BJ (cell line): ENCODE measurements at regions not wholly inside any gene's neighbourhood (a gene's known extent, or its start where the extent isn't known, plus 50 kb on each side); places are given as distances from the start of the nearest gene placed in this dataset.

Source experiments
- CTCF ChIA-PET: fragments of 350-600 bp; formaldehyde crosslinking; extraction: SDS; loops from one replicate; lab custom pipeline; 2021; ENCODE audit warnings: antibody characterized with exemption, inconsistent platforms; lab: Yijun Ruan, JAX
- POLR2A ChIA-PET: fragments of 300-600 bp; sonication (Branson Sonifier 250); formaldehyde crosslinking; extraction: SDS; loops from one replicate; lab custom pipeline; 2021; ENCODE audit warnings: antibody characterized with exemption; lab: Charles Lee
- DNase-seq: peaks from one replicate; pipeline ENCODE4 v3.0.0-alpha.2; 2011; ENCODE audit warnings: low read depth
- H3K27me3 ChIP-seq: 2 replicates; pipeline ENCODE4 v1.6.0; 2011; ENCODE audit warnings: low read length; ENCODE audit not compliant: control insufficient read depth, insufficient read depth
- H3K36me3 ChIP-seq: 2 replicates; pipeline ENCODE4 v1.5.1; 2011; ENCODE audit warnings: low read length; ENCODE audit not compliant: control insufficient read depth, insufficient read depth
- H3K4me3 ChIP-seq: 2 replicates; pipeline ENCODE4 v1.5.1; 2011; ENCODE audit warnings: low read depth, mild to moderate bottlenecking, control low read depth, low read length
- CTCF ChIP-seq: IDR thresholded peaks from 2 replicates; pipeline ENCODE4 v1.5.1; 2011; ENCODE audit warnings: low read depth, mild to moderate bottlenecking, control low read depth, inconsistent platforms, low read length, moderate library complexity; ENCODE audit not compliant: insufficient read depth

GRCh38 chr20:18986146-18986830, 172.7 kb downstream of the SCP2D1 start:
- no peak overlapping the region for H3K4me3 ChIP-seq
- CTCF ChIA-PET: interaction anchor here (0.6 kb wide), 1 partner anchor 10 kb away, joined by 5 read pairs; no protein-coding TSS in a partner anchor
- no peaks in the 10 kb centered on the region for H3K27me3 ChIP-seq
- no peak for TF ChIP-seq CTCF
- H3K36me3 ChIP-seq: no peaks in the 10 kb centered on the region
- POLR2A ChIA-PET: no interaction called here
- DNase-seq: no peak

- CTCF ChIA-PET: no interaction called here
- H3K4me3 ChIP-seq: no peak overlapping the region
- no peaks in the 10 kb centered on the region for H3K36me3 ChIP-seq
- DNase-seq: no peak
- no peak for TF ChIP-seq CTCF
- POLR2A ChIA-PET: no interaction called here
- H3K27me3 ChIP-seq: no peaks in the 10 kb centered on the region
Measured at GRCh38 chr20:18986895-18987580, 173.5 kb downstream of the SCP2D1 start.

- DNase-seq: no peak
- H3K36me3 ChIP-seq: no peaks in the 10 kb centered on the region
- no peak for TF ChIP-seq CTCF
- no peak overlapping the region for H3K4me3 ChIP-seq
- ChIA-PET CTCF (no interaction called here), POLR2A (no interaction called here)
- H3K27me3 ChIP-seq: no peaks in the 10 kb centered on the region
Measured at GRCh38 chr20:18987781-18988360, 174.3 kb downstream of the SCP2D1 start.

DNA sequence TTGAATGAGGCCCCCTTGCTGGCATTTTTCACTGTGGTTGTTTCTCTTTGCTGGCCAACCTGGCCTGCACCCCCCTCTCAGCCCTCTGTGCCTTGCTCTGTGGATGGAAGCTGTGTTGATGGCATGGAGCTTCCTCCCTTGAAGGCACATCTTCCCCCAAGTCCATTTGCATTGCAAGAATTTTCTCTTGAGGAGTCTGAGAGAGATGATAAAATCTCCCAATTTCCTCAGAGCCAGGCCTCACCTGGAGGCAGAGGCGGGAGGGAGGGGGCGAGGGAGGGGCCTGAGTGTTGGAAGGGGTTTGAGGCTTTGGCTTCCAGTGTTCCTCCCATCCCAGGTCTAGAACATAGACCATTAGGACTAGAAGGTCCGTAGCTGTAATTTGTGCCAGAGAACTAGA, 175.1 kb downstream of the SCP2D1 start:
- Histone ChIP-seq H3K27me3 (no peaks in the 10 kb centered on the region), H3K4me3 (no peak overlapping the region), H3K36me3 (no peaks in the 10 kb centered on the region)
- CTCF ChIA-PET: no interaction called here
- DNase-seq: no peak
- POLR2A ChIA-PET: no interaction called here
- no peak for TF ChIP-seq CTCF

- no peak for TF ChIP-seq CTCF
- ChIA-PET CTCF (no interaction called here), POLR2A (no interaction called here)
- Histone ChIP-seq H3K36me3 (no peaks in the 10 kb centered on the region), H3K4me3 (no peak overlapping the region), H3K27me3 (no peaks in the 10 kb centered on the region)
- DNase-seq: no peak
Measured at GRCh38 chr20:18989736-18990474, 176.3 kb downstream of the SCP2D1 start.
